Fibroblast of mammary gland (primary cell): ENCODE measurements at regions not wholly inside any gene's neighbourhood (a gene's known extent, or its start where the extent isn't known, plus 50 kb on each side); places are given as distances from the start of the nearest gene placed in this dataset.

Experiments used
- DNase-seq: peaks from one replicate; pipeline ENCODE4 v3.0.0-alpha.2; 2010; ENCODE audit warnings: low read depth
- H3K4me3 ChIP-seq: 2 replicates; pipeline ENCODE4 v1.5.1; 2011; ENCODE audit warnings: low read depth, mild to moderate bottlenecking, low read length, moderate library complexity; ENCODE audit not compliant: control insufficient read depth
- TF ChIP-seq, protein P1 (sequence below): conservative IDR thresholded peaks from 2 replicates; pipeline ENCODE4 v1.5.1; 2011; ENCODE audit warnings: low read depth, low read length, inconsistent platforms; ENCODE audit not compliant: control insufficient read depth, insufficient read depth

DNA sequence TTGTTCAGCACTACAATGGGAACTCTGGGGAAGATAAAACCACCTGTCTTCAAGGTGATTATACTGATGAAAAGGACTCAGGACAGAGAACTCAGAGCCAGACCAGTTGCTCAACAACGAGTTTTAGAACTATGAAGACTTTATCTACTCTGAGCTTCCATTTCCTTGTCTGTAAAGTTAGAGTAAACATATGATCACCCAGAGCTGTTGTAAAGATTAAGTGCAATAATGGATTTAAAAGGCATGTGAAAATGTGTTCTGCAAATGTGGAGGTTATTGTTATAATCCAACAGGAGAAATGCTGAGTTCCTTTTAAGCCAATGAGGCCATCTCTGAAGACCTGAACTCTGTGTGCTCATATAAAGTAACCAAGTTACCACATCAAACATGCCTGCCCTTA, 139.7 kb upstream of the CMC1 start:
- no peak overlapping the region for H3K4me3 ChIP-seq
- no peak for DNase-seq
- TF ChIP-seq, protein P1, sequence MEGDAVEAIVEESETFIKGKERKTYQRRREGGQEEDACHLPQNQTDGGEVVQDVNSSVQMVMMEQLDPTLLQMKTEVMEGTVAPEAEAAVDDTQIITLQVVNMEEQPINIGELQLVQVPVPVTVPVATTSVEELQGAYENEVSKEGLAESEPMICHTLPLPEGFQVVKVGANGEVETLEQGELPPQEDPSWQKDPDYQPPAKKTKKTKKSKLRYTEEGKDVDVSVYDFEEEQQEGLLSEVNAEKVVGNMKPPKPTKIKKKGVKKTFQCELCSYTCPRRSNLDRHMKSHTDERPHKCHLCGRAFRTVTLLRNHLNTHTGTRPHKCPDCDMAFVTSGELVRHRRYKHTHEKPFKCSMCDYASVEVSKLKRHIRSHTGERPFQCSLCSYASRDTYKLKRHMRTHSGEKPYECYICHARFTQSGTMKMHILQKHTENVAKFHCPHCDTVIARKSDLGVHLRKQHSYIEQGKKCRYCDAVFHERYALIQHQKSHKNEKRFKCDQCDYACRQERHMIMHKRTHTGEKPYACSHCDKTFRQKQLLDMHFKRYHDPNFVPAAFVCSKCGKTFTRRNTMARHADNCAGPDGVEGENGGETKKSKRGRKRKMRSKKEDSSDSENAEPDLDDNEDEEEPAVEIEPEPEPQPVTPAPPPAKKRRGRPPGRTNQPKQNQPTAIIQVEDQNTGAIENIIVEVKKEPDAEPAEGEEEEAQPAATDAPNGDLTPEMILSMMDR = no peak

GRCh38 chr3:28103861-28104260, 137.6 kb upstream of the CMC1 start:
- TF ChIP-seq, protein P1 = no peak
- H3K4me3 ChIP-seq = no peak overlapping the region
- no peak for DNase-seq

DNA sequence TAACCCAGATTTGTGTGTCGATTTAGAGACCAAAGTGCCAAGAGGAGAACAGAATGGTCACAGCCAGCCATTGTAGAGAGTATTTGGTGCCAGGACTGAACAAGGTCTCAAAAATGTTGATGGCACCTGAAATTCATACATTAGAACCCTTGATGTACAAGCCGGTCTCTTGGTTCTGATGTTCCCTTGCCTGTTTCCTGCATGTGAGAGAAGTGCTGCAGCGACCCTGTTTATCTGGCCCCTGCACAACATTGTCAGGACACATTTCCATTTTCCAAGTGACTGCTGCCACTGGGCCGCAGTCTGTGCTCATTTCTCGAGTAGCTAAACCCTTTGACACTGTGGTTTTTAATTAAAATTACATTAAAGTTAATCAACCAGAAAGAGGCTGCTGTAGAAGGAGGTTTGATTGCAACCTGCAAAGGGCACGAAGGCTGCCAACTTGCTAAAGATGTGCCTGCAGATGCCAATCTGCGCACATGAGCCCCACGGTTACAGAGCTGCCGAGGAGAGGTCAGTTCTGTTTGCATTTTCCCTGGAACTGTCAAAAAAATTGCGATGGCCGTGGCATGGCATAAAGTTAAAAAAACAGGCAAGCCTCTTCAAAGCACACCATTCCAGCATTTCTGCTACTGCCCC, 136.4 kb upstream of the CMC1 start:
- TF ChIP-seq, protein P1 = no peak
- DNase-seq = no peak
- no peak overlapping the region for H3K4me3 ChIP-seq

DNA sequence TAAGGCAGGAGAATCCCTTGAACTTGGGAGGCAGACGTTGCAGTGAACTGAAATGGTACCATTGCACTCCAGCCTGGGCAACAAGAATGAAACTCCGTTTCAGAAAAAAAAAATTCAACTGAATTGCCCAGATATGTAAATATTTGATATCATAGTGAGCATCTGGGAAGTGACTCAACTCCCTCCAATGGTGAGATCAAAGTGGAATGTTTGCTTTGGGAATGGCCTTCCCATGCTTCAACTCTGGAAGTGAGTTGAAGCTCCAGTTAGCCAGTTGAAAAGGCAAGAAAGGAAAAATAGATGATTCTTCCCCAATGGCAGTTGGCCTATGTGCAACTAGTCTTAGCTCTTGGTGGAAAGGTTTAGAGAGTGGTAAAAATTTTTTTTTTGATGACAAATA, 131.6 kb upstream of the CMC1 start:
- H3K4me3 ChIP-seq = no peak overlapping the region
- TF ChIP-seq, protein P1 = no peak
- no peak for DNase-seq

DNA sequence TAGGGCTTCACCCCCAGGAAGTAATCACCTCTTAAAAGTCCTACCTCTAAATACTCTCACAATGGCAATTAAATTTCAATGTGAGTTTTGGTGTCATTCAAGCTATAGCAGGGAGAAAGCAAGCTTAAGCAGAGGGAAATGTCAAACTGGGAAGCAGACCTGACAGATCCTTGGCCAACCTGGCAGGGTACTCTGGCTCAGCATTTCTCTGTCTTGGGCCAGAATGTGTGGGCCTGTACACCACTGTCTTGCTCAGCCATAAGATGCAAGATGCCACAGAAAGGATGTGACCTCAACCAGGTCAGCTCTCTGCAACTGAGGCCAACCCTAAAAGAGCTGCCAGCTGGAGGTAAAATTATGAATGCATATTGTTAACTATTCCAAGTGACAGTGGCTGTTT, 130.6 kb upstream of the CMC1 start:
- no peak overlapping the region for H3K4me3 ChIP-seq
- TF ChIP-seq, protein P1 = no peak
- no peak for DNase-seq

- DNase-seq = no peak
- H3K4me3 ChIP-seq = no peak overlapping the region
- TF ChIP-seq, protein P1 = no peak
Observed at GRCh38 chr3:28114893-28115292, 126.5 kb upstream of the CMC1 start.

- H3K4me3 ChIP-seq = no peak overlapping the region
- DNase-seq = no peak
- TF ChIP-seq, protein P1 = no peak
Observed at GRCh38 chr3:28115316-28115715, 126.1 kb upstream of the CMC1 start.
